SW480 (cell line): ENCODE measurements at regions not wholly inside any gene's neighbourhood (a gene's known extent, or its start where the extent isn't known, plus 50 kb on each side); places are given as distances from the start of the nearest gene placed in this dataset.
"Not testable (repeated sequence)": the region's sequence is repeated elsewhere in the genome, so short reads cannot be mapped to it uniquely, and the experiment has no call there.

Experiments
- DNase-seq: peaks from one replicate; pipeline ENCODE4 v3.0.0-alpha.2; 2016; ENCODE audit warnings: low spot score

- DNase-seq, result no peak
These were observed 1124.0 kb upstream of the TENM3 start for GRCh38 chr4:181119186-181119585.

GRCh38 chr4:181121733-181122132, 1121.5 kb upstream of the TENM3 start:
- DNase-seq, result no peak

- DNase-seq, result no peak
These were observed 1116.0 kb upstream of the TENM3 start for GRCh38 chr4:181127171-181127570.

- DNase-seq, result not testable (repeated sequence)
These were observed 1112.9 kb upstream of the TENM3 start for GRCh38 chr4:181130317-181130716.

- DNase-seq, result no peak
These were observed 1105.9 kb upstream of the TENM3 start for GRCh38 chr4:181137351-181137750.

- DNase-seq, result no peak
These were observed 1105.1 kb upstream of the TENM3 start for GRCh38 chr4:181138116-181138515.

- no peak for DNase-seq
These were observed 1103.1 kb upstream of the TENM3 start for GRCh38 chr4:181140037-181140603.

- DNase-seq, result peak; percentile 37
These were observed 1099.8 kb upstream of the TENM3 start for GRCh38 chr4:181143250-181143854.

GRCh38 chr4:181146051-181146450, 1097.2 kb upstream of the TENM3 start:
- no peak for DNase-seq

- DNase-seq, result no peak
These were observed 1095.7 kb upstream of the TENM3 start for GRCh38 chr4:181147416-181147951.

- DNase-seq, result no peak
These were observed 1094.7 kb upstream of the TENM3 start for GRCh38 chr4:181148470-181148869.

- DNase-seq, result peak; percentile 2
These were observed 1093.0 kb upstream of the TENM3 start for GRCh38 chr4:181150191-181150590.

GRCh38 chr4:181151856-181152255, 1091.3 kb upstream of the TENM3 start:
- no peak for DNase-seq

- DNase-seq, result no peak
These were observed 1085.6 kb upstream of the TENM3 start for GRCh38 chr4:181157647-181158046.

GRCh38 chr4:181158971-181159370, 1084.2 kb upstream of the TENM3 start:
- no peak for DNase-seq

- DNase-seq, result no peak
These were observed 1081.5 kb upstream of the TENM3 start for GRCh38 chr4:181161669-181162068.

GRCh38 chr4:181162266-181162665, 1080.9 kb upstream of the TENM3 start:
- no peak for DNase-seq

GRCh38 chr4:181162676-181163075, 1080.5 kb upstream of the TENM3 start:
- no peak for DNase-seq

GRCh38 chr4:181166742-181167399, 1076.3 kb upstream of the TENM3 start:
- no peak for DNase-seq

- no peak for DNase-seq
These were observed 1075.0 kb upstream of the TENM3 start for GRCh38 chr4:181168011-181168805.

- no peak for DNase-seq
These were observed 1070.2 kb upstream of the TENM3 start for GRCh38 chr4:181173046-181173445.

GRCh38 chr4:181176306-181176705, 1066.9 kb upstream of the TENM3 start:
- DNase-seq, result no peak

- DNase-seq, result no peak
These were observed 1061.9 kb upstream of the TENM3 start for GRCh38 chr4:181181331-181181730.
